Skin of body (tissue), 1 donor: ENCODE measurements at regions not wholly inside any gene's neighbourhood (a gene's known extent, or its start where the extent isn't known, plus 50 kb on each side); places are given as distances from the start of the nearest gene placed in this dataset.

Experiments
- DNase-seq: peaks from one replicate; lab custom pipeline; 2025; lab: John Stamatoyannopoulos, UW

DNA sequence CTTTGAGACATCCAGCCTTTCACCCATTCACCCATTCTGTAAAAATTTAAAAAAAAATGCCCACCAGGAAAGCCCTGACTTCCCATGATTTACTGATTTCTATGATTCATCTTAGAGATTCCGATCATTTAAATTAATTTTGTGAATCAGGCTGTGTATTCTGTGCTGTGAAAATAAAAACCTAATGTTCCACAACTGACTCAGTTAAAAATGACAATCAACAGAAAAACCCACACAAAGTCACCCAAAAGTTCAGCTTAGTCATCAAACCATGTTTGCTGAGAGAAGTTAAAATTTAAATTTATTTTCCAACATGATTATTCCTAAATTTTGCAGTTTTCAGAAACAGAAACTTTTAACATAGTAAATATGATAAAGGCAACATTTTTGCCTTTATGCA, 509.9 kb downstream of the TENT5A start:
- no peak for DNase-seq

DNA sequence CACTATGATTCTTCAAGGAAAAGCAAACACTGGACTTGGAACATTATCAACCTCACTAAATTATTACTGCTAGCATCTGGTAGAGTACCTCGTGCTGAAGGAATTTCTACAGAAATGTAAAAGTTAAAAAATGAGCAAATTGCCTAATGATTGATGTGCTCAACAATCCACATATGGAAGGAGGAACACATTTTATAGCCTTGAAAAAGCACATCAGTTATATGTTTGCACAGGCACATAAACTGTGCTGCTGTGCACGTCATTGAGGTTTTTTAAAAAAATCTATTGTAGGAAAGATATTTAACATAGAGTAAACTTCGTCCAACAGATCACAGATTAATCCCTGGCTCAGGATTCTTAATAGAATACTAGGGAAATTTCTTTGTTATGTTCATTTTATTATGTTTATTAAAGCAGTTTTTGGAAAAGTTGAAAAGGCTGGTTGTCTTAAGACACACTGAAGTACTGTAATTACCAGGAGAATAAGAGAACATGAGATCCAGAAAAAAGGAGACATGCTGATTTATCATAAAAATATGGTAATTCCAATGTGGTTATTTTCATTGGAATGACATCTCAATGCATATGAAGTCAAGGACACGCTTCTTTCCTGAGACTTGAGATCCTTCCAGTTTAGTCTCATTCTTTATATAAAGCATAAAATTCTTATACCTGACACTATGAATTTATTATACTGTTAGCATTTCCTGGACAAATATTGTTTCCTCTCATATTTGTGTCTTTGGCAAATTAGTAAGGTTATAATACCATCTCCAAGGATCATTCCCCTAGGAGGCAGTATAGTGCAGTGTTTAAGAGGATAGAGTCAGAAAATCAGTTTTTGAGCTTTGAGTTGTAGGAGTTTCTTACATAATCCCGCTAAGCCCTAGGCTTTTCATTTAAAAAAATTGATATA, 511.1 kb downstream of the TENT5A start:
- DNase-seq, result peak; percentile 86

DNA sequence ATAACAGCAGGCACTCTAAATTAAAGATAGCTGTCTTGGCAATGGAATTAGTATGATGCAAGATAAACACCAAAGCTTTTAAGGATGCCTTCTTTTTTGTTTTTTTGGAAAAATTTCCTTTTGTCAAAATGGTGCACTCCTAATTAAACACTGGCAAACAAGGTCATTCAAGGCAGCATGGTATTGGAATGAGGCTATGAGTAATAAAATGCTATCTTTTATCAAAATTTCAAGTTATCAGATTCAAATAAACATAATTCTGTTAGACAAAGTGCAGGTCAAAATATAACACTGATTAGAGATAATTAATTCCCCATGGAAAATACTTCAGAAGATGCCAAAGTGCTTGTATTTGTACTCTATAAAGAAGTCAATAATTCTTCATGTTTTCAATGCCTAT, 514.1 kb downstream of the TENT5A start:
- DNase-seq, result no peak

DNA sequence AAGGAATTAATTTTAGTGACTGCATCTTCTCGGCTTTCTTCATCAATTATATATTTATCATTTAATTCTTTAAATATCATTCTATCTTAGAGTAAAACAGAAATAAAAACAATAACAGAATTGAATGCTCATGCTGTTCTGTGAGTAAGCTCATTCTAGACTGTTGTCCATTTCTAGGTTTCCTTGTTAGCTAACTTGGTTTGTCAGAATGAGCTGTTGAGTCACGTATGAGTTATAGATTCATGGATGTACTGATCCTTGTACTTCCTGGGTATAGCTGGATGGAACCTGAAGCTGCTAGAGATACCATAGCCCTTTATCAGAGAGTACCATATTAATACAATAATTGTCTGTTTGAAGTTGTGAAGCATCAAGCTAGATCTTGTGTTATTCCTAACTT, 515.3 kb downstream of the TENT5A start:
- DNase-seq, result no peak

DNA sequence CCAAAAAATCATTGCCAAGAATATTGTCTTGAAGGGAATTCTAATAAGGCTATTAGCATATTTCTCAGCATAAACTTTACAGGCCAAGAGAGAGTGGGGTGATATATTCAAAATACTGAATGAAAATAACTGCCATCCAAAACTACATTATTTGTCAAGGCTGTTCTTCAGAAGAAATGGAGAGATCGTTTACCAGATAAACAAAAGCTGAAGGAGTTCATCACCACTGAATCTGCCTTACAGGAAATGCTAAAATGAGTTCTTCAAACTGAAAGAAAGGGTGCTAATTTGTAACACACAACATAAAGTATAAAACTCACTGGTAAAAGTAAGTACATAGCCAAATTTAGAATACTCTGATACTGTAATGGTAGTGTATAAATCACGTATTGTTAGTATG, 517.0 kb downstream of the TENT5A start:
- no peak for DNase-seq

DNA sequence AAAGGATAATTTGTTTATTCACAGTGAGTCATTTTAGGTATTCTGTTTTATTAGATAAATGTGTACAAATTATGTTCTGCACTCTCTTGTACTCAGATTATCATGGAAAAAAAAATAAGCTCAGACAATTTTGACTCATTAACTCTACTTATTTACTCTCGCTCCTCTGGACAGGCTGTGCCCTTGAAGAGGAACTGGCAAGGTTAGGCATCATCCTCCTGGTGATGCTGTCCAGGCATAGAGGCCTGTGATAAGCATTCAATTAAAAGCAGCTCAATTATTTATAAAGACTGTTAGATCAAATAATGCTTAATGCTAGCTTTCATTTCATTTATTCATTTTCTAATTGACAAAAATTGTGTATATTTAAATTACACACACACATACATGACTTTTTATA, 518.5 kb downstream of the TENT5A start:
- no peak for DNase-seq

DNA sequence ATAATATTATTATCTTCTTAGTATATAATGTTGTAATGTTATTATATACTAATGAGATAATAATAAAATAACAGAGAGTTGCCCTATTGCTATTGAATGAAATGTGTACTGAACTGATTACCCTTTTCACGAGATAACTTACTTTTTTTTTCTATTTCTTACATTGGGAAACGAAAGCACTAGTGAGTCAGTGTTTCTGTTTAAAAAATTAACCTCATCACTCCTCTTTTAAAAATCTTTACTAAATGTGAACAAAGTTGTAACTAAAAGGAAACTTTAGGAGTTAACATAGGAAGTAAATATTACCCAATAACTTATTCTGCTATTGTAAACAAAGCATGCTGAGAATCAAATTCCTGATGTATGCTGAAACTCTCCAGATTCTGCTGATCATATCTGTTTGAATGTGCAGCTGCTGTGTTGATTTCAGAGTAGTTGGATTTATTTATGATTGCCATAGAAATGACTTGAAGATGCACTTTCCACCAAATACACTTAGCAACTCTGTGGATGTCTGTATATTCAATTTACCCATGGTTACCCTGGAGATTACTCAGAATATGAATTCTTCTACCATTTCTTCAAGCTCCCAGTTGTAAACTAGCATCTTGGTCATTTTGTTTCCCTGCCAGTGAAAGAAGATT, 523.4 kb downstream of the TENT5A start:
- peak; percentile 93 for DNase-seq

DNA sequence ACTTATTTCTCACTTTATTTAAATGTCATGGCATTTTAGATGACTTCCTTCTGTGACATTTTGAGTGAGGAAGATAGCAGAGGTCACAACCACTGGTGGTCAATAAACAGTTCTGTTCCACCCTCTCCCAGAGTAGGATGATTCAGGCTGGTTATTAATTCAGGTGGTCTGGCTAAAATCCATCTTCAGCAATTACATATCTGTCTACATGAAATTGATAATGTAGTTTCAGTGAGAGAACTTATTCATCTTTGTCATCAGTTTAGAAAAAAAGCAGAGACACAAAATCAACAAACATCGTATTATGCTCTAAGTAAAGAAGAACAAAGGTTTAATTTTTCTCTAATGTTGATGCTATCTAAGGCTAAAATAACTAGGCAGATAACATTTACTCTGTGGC, 525.5 kb downstream of the TENT5A start:
- DNase-seq, result no peak

DNA sequence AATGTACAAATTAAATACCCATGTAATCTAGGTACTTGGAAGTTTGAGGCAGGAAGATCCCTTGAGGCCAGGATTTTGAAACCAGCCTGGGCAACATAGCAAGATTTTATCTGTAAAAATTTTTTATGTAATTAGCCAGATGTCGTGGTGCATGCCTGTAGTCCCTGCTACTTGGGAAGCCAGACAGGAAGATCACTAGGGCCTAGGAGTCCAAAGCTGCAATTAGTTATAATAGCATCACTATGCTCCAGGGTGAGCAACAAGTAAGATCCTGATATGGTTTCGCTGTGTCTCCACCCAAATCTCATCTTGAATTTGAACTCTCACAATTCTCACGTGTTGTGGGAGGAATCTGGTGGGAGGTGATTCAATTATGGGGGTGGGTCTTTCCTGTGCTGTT, 535.8 kb downstream of the TENT5A start:
- no peak for DNase-seq

DNA sequence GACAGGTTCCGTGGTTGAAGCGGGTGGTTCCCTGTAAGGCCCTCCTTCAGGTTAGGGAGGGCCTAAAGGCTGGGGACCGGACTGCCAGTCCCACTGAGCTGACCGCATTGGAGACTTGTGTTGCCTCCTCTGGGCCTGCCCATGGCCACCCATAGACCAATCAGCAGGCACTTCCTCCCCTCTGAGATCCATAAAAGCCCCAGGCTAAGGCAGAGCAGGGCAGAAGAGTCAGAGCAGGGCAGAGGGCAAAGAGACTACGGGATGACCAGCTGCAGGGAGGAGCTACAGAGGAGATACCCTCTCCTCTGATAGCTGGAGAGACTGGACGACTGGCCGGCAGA, 537.4 kb downstream of the TENT5A start:
- DNase-seq, result no peak

DNA sequence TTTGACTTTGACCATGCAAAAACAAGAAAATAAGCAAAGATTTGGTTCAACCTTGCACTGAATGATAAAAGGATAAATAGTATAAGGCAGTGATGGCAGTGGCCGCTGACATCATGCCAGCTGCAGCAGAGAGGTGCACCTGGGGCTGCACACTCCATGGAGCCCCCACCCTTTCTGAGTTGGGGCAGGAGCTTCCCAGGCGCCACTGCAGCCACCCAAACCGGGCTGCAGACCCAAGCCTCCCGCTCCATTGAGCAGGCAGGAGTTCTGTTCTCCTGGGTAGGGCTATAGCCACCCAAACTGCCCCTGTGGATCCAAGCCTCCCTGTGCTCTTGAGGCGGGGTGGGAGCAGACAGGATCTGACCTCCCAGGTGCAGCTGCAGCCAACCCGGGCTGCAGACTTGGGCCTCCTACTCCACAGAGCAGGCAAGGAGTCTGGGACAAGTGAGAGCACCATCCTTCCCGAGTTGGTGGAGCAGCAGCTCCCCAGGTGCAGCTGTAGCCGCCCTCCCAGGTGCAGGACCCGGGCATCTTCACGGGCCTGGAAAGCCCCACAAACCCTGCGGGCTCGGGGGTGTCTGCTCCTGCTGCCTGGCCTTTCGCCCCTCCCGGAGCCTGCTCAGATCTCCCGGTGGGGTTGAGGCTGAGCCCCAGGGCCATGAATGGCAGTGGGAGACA, 537.9 kb downstream of the TENT5A start:
- no peak for DNase-seq

DNA sequence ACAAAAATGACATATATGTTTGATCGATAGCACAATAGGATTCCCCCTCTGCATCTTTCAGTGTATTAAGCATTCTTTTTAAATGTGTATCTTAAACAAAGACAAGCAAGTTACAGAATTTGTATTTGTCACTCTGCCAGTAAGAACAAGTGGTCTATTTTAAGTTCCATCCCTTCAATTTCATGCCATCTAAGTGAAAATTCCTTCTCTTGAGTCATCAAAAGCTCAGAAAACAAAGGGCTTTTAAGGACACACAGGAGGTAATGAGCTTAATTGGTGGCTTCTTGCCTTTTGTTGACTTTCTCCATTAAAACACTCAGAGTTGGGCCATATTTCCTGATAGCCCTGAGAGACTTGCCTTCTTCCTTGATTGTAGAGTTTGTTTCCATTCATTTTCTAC, 547.8 kb downstream of the TENT5A start:
- no peak for DNase-seq

DNA sequence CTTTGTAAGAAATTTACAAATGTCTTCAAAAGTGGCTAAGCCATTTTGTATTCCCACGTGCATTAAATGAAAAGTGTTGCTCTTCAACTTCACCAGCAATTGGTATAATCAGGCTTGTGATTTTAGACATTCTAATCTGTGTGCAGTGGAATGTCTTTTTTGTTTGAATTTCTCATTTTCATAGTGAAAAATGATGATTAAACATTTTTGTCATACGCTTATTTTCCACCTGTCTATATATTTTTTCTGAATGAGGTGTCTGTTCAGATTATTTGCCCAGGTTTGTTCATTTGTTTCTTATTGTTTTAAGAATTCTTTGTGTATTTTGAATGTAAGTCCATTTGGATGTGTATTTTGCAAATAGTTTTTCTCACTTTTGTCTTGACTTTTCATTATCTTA, 558.1 kb downstream of the TENT5A start:
- DNase-seq, result no peak

DNA sequence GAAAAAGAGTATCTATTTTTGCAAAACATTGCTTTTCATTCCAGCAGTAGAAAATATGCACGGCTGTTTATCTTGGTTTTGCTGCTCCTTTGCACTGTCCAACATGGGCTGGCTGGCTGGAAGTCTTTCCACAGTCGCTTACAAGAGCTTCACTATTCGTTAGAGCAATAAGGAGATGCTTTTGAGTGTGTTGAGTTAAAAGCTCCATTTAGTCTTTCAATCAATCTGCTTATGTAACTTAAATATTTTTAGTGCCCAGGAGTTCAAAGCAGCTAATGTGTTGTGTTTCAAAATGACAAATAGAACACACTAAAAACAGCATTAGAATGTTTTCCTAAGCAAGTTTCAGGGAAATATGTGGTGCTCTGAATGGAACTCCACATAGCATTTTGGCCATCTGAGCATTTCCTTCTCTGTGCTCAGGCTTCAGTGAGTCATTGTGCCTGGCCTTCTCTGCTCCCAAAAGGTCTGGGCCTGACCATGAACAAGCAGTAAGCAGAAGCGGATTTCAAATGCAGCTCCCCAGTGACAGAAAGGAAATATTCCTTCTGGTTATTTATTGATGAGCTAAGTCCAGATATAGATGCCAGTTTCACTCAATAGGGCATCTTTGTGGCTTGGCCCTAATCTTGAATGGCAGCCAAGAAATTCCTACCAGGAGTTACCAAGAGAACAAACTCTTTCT, 580.3 kb downstream of the TENT5A start:
- peak; percentile 39 for DNase-seq

DNA sequence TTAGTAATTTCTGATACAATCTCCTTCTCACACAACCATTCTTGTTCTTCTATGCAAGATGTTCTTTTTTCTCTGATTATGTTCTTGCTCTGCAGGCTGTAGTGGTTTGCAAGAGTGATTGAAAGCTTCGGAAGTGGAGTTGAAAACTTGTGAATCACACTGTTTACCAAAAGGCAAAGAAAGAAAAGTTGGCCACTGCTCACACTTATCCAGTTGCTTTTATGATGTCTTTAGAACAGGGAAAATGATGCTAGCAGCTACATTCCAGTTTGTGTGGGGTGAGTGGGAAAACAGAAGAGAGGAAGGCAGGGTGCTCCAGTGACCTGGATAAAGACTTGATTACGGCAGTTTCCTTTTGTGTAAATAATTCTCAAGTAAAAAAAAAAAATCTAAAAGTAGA, 583.3 kb downstream of the TENT5A start:
- no peak for DNase-seq

DNA sequence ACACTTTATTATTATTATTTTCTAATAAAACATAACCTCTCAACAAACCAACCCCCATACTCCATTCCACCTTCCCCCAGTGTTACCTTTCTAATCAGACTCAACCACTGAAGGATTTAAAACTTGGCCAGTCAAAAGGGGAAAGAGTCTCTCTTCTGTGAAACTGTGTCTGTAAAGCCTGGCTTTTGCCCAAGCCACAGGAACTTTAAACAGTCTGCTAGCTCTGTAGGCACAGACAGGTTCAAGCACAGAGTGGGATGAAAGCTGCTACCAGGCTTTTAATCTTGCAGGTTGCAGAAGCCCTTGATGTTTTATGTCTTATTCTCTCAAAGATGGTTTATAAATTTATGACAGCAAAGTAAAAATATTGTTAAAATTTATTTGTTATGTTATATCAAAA, 585.7 kb downstream of the TENT5A start:
- no peak for DNase-seq

DNA sequence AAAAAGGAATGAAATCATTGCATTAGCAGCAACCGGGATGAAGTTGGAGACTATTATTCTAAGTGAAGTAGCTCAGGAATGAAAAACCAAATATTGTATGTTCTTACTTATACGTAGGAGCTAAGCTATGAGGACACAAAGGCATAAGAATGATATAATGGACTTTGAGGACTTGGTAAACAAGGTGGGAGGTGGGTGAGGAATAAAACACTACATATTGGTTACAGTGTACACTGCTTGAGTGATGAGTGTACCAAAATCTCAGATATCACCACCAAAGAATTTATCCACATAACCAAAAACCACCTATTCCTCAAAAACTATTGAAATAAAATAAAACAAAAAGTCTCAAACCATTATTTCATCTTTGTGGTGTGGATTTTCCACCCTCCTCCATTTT, 593.5 kb downstream of the TENT5A start:
- no peak for DNase-seq

DNA sequence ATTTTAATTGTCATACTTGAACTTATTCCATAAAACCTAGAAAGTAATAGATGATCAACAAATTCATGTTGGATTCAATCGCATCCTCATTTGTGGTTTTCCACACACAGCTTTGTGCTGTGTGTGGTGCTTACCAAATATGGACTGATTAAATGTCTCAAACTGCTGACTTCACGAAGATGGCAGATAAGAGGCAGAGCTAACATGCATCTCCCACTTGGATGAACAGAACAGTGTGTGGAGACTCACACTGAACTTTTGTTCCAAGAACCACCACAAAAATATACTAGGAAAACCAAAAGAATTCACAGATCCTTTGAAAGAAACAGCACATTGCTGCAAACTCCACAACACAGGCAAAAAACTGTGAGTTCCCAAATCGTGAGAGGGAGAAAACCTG, 603.7 kb downstream of the TENT5A start:
- DNase-seq, result no peak

DNA sequence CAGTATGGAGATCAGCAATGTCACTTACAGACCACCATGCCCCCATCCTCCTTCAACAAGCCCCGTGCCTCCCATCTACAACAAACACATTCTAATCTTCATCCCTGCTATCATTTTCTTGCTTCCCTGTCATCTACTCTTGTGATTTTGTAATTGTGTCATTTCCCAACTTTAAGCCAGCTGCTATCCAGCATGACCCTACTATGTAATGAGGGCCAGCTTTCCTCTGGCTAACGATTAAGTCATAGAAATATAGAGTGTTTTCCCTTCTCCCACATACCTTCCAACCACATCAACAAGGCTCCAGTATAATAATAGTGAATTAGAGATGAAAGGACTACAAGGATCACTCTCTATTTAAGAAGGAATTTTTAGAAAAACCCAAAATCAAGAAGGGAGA, 607.0 kb downstream of the TENT5A start:
- DNase-seq, result no peak

DNA sequence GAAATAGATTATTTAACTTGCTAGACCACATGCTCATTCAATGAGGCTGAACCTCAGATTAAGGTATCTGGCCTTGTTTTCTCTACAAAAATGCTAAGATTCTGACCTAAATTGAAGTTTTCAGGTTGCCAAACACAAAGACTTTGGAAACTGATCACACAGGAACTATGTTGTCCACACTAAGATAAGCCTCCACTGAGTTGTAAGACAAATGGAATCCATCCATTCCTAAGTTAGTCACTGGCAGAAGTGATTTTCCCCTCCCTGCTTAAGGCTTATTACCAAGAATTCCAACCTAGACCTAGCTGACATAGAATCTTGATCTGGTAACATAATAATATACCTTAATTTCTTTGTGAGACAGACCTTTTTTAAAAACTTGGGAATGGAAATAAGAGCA, 608.1 kb downstream of the TENT5A start:
- no peak for DNase-seq

DNA sequence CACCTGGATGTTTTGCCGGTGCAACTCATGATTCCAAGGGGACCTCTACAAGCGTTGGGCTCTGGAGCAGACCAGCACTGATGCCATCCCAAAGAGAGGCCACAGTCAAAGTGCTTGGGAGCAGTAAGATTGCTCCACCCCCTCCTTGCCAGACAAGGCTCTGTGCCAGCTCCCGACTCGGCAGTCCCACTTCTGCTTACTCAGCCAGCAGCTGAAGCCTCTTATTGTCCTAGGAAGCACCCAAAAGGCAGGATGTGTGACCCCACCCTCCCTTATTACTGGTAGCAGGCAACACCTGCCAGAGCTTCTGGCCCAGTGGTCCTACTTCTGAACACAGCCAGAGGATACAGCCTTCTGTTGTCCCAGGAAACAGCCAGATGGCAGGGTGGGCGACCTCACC, 614.2 kb downstream of the TENT5A start:
- no peak for DNase-seq

DNA sequence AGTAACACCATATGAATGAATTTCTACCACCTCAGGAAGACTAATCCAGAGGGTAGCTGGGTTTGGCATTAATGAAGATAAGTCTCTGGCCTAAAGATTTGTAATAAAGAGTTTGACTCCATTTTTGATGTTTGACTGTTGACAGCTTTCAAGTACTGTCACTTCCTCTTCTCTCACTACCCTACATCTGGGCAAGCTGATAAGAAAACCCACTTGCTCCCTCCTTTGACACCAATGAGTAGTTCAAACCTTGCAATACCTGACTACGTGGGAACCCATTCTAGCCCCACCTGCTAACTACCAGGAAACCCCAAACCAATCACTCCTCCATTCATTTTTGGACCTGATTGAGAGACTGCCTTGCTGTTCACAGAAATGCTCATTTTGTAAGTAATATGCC, 621.5 kb downstream of the TENT5A start:
- DNase-seq, result no peak
